ENCODE measurements at regions not wholly inside any gene's neighbourhood (a gene's known extent, or its start where the extent isn't known, plus 50 kb on each side); places are given as distances from the start of the nearest gene placed in this dataset.
"Not testable (repeated sequence)": the region's sequence is repeated elsewhere in the genome, so short reads cannot be mapped to it uniquely, and the experiment has no call there.

GRCh38 chr10:53088961-53089360, 316.4 kb upstream of the MBL2 start:
- no peak for DNase-seq (ENCODE audit: low spot score)

- DNase-seq (ENCODE audit: low spot score): no peak
Observed at GRCh38 chr10:53079283-53079682, 306.7 kb upstream of the MBL2 start.

- DNase-seq (ENCODE audit: low spot score): peak; percentile 65
Observed at GRCh38 chr10:53076948-53077347, 304.4 kb upstream of the MBL2 start.

- no peak for DNase-seq (ENCODE audit: low spot score)
Observed at GRCh38 chr10:53075469-53075868, 302.9 kb upstream of the MBL2 start.

- no peak for DNase-seq (ENCODE audit: low spot score)
Observed at GRCh38 chr10:53072144-53072543, 299.6 kb upstream of the MBL2 start.

GRCh38 chr10:53071505-53072125, 299.0 kb upstream of the MBL2 start:
- no peak for DNase-seq (ENCODE audit: low spot score)

- no peak for DNase-seq (ENCODE audit: low spot score)
Observed at GRCh38 chr10:53069013-53069412, 296.4 kb upstream of the MBL2 start.

- no peak for DNase-seq (ENCODE audit: low spot score)
Observed at GRCh38 chr10:53064614-53065013, 292.0 kb upstream of the MBL2 start.

- DNase-seq (ENCODE audit: low spot score): no peak
Observed at GRCh38 chr10:53063805-53064204, 291.2 kb upstream of the MBL2 start.

GRCh38 chr10:53052521-53053164, 280.1 kb upstream of the MBL2 start:
- DNase-seq (ENCODE audit: low spot score): no peak

GRCh38 chr10:53045315-53045714, 272.7 kb upstream of the MBL2 start:
- no peak for DNase-seq (ENCODE audit: low spot score)

- not testable (repeated sequence) for DNase-seq (ENCODE audit: low spot score)
Observed at GRCh38 chr10:53035823-53036222, 263.2 kb upstream of the MBL2 start.

- DNase-seq (ENCODE audit: low spot score): no peak
Observed at GRCh38 chr10:53033396-53033795, 260.8 kb upstream of the MBL2 start.

- not testable (repeated sequence) for DNase-seq (ENCODE audit: low spot score)
Observed at GRCh38 chr10:53029872-53030849, 257.6 kb upstream of the MBL2 start.

GRCh38 chr10:53029449-53029848, 256.9 kb upstream of the MBL2 start:
- DNase-seq (ENCODE audit: low spot score): no peak

GRCh38 chr10:53025765-53026164, 253.2 kb upstream of the MBL2 start:
- not testable (repeated sequence) for DNase-seq (ENCODE audit: low spot score)

GRCh38 chr10:53025172-53025711, 252.7 kb upstream of the MBL2 start:
- no peak for DNase-seq (ENCODE audit: low spot score)

- DNase-seq (ENCODE audit: low spot score): no peak
Observed at GRCh38 chr10:53023411-53023810, 250.8 kb upstream of the MBL2 start.

- no peak for DNase-seq (ENCODE audit: low spot score)
Observed at GRCh38 chr10:53022611-53023088, 250.1 kb upstream of the MBL2 start.

- DNase-seq (ENCODE audit: low spot score): no peak
Observed at GRCh38 chr10:53013201-53013810, 240.7 kb upstream of the MBL2 start.

Measured in SK-N-DZ (cell line).